Endodermal cell (in vitro differentiated cells): ENCODE measurements at regions not wholly inside any gene's neighbourhood (a gene's known extent, or its start where the extent isn't known, plus 50 kb on each side); places are given as distances from the start of the nearest gene placed in this dataset.

Experiments used
- DNase-seq: peaks from one replicate; pipeline ENCODE4 v3.0.0-alpha.2; 2017
- H3K27ac ChIP-seq: 2 replicates; pipeline ENCODE4 v1.5.1; 2013; ENCODE audit warnings: mild to moderate bottlenecking, low read depth, low read length, moderate library complexity
- H3K27me3 ChIP-seq: 2 replicates; pipeline ENCODE4 v1.6.1; 2013; ENCODE audit warnings: mild to moderate bottlenecking, low read length, moderate library complexity; ENCODE audit not compliant: insufficient read depth, control insufficient read depth, poor library complexity, severe bottlenecking
- H3K36me3 ChIP-seq: 2 replicates; pipeline ENCODE4 v1.7.0; 2013; ENCODE audit warnings: mild to moderate bottlenecking, low read length, moderate library complexity; ENCODE audit not compliant: control insufficient read depth, insufficient read depth
- H3K4me1 ChIP-seq: one replicate; pipeline ENCODE4 v1.7.0; 2013; ENCODE audit warnings: low read length; ENCODE audit not compliant: control insufficient read depth, insufficient read depth
- H3K4me3 ChIP-seq: 2 replicates; pipeline ENCODE4 v1.5.1; 2013; ENCODE audit warnings: mild to moderate bottlenecking, low read length, moderate library complexity
- H3K9ac ChIP-seq: 2 replicates; pipeline ENCODE4 v1.6.1; 2013; ENCODE audit warnings: mild to moderate bottlenecking, low read length, moderate library complexity; ENCODE audit not compliant: poor library complexity, severe bottlenecking; ENCODE audit errors: extremely low read depth
- H3K9me3 ChIP-seq: 2 replicates; pipeline ENCODE4 v1.6.1; 2013; ENCODE audit warnings: mild to moderate bottlenecking, low read length, moderate library complexity; ENCODE audit not compliant: control insufficient read depth
- H3K27ac Mint-ChIP-seq: 2 replicates; pipeline ENCODE4 v1.8.0; 2020; ENCODE audit warnings: mixed read lengths
- H3K27me3 Mint-ChIP-seq: 2 replicates; pipeline ENCODE4 v1.8.0; 2021; ENCODE audit warnings: mild to moderate bottlenecking, mixed read lengths; ENCODE audit not compliant: insufficient read depth
- H3K36me3 Mint-ChIP-seq: 2 replicates; pipeline ENCODE4 v1.8.0; 2020; ENCODE audit warnings: low read depth, mixed read lengths
- H3K4me1 Mint-ChIP-seq: 2 replicates; pipeline ENCODE4 v1.8.0; 2020; ENCODE audit warnings: mixed read lengths
- H3K4me3 Mint-ChIP-seq: 2 replicates; pipeline ENCODE4 v1.8.0; 2020; ENCODE audit warnings: mild to moderate bottlenecking, moderate library complexity, mixed read lengths
- H3K9me3 Mint-ChIP-seq: 2 replicates; pipeline ENCODE4 v1.8.0; 2020; ENCODE audit warnings: mild to moderate bottlenecking, mixed read lengths
- CTCF ChIP-seq: fragments of 200-600 bp; sonication (generic); conservative IDR thresholded peaks from 2 replicates; pipeline ENCODE4 v1.5.0; 2021; ENCODE audit warnings: antibody characterized with exemption, mild to moderate bottlenecking
- WGBS, 2 experiments: methylation state at CpG; one replicate each; pipeline versions ENCODE4 v1.1.5 to v1.1.7; 2013; ENCODE audit warnings: missing lambda C conversion rate in 2 of 2, mixed read lengths in 1 of 2; ENCODE audit not compliant: insufficient coverage in 1 of 2, insufficient read length in 1 of 2; 5-methylcytosine and 5-hydroxymethylcytosine counted together

DNA sequence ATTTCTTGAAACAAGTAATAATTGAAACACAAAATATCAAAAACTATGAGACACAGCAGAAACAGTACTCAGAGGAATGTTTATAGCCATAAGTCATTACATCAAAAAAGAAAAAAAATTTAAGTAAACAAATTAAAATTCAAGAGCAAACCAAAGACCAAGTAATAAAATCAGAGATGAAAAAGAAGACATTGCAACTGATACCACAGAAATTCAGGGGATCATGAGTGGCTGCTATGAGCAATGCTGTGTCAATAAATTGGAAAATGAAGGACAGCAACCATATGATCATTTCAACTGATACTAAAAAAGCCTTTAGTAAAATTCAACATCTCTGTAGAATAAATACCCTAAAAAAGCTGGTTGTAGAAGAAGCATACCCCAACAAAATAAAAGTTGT lies 644.1 kb upstream of the BCHE start:
- no peaks in the 10 kb centered on the region for H3K9me3 Mint-ChIP-seq
- H3K36me3 Mint-ChIP-seq = no peaks in the 10 kb centered on the region
- TF ChIP-seq CTCF = no peak

DNA sequence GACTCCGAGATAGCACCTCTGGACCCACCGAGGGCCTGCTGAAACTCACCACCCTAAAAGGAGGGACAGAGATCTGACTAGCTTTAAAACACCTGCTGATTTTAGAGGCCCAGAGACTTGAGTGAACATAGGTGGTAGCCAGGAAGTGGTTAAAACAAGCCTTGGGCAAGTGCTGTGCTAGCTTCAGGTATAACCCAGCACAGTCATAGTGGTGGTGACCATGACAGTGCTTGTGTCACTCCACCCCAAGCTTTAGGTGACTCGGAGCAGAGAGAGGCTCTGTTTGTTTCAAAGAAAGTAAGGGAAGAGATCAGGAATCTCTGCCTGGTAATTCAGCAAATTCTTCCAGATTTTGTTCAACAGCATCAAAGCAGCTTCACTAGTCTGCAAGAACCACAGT lies 641.1 kb upstream of the BCHE start:
- Histone ChIP-seq H3K9me3 (no peaks in the 10 kb centered on the region), H3K27ac (no peak overlapping the region), H3K4me1 (no peaks in the 10 kb centered on the region), H3K9ac (no peak overlapping the region), H3K4me3 (no peak overlapping the region), H3K27me3 (no peaks in the 10 kb centered on the region), H3K36me3 (no peaks in the 10 kb centered on the region)
- no peaks in the 10 kb centered on the region for H3K36me3 Mint-ChIP-seq
- DNase-seq = no peak
- TF ChIP-seq CTCF = no peak
- H3K27ac Mint-ChIP-seq = no peak overlapping the region
- no peaks in the 10 kb centered on the region for H3K27me3 Mint-ChIP-seq
- no peaks in the 10 kb centered on the region for H3K4me1 Mint-ChIP-seq
- no peak overlapping the region for H3K4me3 Mint-ChIP-seq
- H3K9me3 Mint-ChIP-seq = no peaks in the 10 kb centered on the region
- 67% methylated on average over 3 of the region's 3 CpGs; no CpG with 5 or more reads in 1 of the 2 experiments for WGBS, 2 experiments

More for the DNA sequence above, 644.1 kb upstream of the BCHE start:
- Histone ChIP-seq H3K9ac (no peak overlapping the region), H3K36me3 (no peaks in the 10 kb centered on the region), H3K4me3 (no peak overlapping the region), H3K27me3 (no peaks in the 10 kb centered on the region), H3K9me3 (no peaks in the 10 kb centered on the region), H3K27ac (no peak overlapping the region), H3K4me1 (no peaks in the 10 kb centered on the region)
- Mint-ChIP-seq H3K27me3 (no peaks in the 10 kb centered on the region), H3K4me3 (no peak overlapping the region), H3K4me1 (no peaks in the 10 kb centered on the region), H3K27ac (no peak overlapping the region)
- no peak for DNase-seq

DNA sequence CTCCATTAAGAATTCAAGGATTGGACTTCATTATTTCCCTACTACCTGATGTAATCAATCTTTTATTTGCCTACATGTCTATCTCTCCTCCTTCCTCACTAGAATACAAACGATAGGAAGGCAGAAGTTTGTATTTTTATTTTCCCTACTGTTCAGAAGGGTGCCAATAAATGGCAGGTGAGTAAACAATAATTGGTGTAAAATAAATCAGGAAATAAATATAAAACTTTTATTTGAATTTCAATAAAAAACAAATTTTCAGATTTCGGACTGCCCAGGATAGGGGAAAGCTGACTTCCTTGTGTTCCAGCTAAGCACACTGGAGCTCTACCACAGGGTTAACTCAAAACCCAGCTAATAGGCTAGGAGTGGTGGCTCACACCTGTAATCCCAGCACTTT lies 636.3 kb upstream of the BCHE start:
- H3K9ac ChIP-seq = no peak overlapping the region
- no peak for TF ChIP-seq CTCF
- peaks cover 15% of the 10 kb centered on the region for H3K4me1 Mint-ChIP-seq
- H3K27ac Mint-ChIP-seq = no peak overlapping the region
- no peaks in the 10 kb centered on the region for H3K9me3 Mint-ChIP-seq
- WGBS, 2 experiments = 80 to 91% methylated on average over 1 of the region's 2 CpGs
- H3K4me3 ChIP-seq = no peak overlapping the region
- no peaks in the 10 kb centered on the region for H3K27me3 Mint-ChIP-seq
- no peaks in the 10 kb centered on the region for H3K36me3 Mint-ChIP-seq
- H3K27ac ChIP-seq = no peak overlapping the region
- peaks cover 3% of the 10 kb centered on the region for H3K4me1 ChIP-seq
- H3K4me3 Mint-ChIP-seq = no peak overlapping the region
- no peaks in the 10 kb centered on the region for H3K9me3 ChIP-seq
- no peaks in the 10 kb centered on the region for H3K27me3 ChIP-seq
- no peak for DNase-seq
- no peaks in the 10 kb centered on the region for H3K36me3 ChIP-seq
